Neural progenitor cell (in vitro differentiated cells): ENCODE measurements at regions not wholly inside any gene's neighbourhood (a gene's known extent, or its start where the extent isn't known, plus 50 kb on each side); places are given as distances from the start of the nearest gene placed in this dataset.

Experiments
- EZH2 ChIP-seq: fragments of 200-600 bp; sonication (generic); IDR thresholded peaks from 2 replicates; pipeline ENCODE4 v1.6.1; 2017; ENCODE audit warnings: antibody characterized with exemption, mild to moderate bottlenecking, moderate library complexity
- EZH2phosphoT487 ChIP-seq: fragments of 200-600 bp; sonication (generic); IDR thresholded peaks from 2 replicates; pipeline ENCODE4 v1.6.1; 2017; ENCODE audit warnings: antibody characterized with exemption
- TF ChIP-seq, protein P1 (sequence below): fragments of 200-600 bp; sonication (generic); IDR thresholded peaks from 2 replicates; pipeline ENCODE4 v1.5.1; 2017; ENCODE audit warnings: antibody characterized with exemption, mild to moderate bottlenecking

- TF ChIP-seq, protein P1, sequence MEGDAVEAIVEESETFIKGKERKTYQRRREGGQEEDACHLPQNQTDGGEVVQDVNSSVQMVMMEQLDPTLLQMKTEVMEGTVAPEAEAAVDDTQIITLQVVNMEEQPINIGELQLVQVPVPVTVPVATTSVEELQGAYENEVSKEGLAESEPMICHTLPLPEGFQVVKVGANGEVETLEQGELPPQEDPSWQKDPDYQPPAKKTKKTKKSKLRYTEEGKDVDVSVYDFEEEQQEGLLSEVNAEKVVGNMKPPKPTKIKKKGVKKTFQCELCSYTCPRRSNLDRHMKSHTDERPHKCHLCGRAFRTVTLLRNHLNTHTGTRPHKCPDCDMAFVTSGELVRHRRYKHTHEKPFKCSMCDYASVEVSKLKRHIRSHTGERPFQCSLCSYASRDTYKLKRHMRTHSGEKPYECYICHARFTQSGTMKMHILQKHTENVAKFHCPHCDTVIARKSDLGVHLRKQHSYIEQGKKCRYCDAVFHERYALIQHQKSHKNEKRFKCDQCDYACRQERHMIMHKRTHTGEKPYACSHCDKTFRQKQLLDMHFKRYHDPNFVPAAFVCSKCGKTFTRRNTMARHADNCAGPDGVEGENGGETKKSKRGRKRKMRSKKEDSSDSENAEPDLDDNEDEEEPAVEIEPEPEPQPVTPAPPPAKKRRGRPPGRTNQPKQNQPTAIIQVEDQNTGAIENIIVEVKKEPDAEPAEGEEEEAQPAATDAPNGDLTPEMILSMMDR = no peak
- no peak for TF ChIP-seq EZH2
- no peak for TF ChIP-seq EZH2phosphoT487
Observed at GRCh38 chr6:147734151-147734550, 225.7 kb downstream of the SAMD5 start.
